ENCODE measurements at regions not wholly inside any gene's neighbourhood (a gene's known extent, or its start where the extent isn't known, plus 50 kb on each side); places are given as distances from the start of the nearest gene placed in this dataset.

DNA sequence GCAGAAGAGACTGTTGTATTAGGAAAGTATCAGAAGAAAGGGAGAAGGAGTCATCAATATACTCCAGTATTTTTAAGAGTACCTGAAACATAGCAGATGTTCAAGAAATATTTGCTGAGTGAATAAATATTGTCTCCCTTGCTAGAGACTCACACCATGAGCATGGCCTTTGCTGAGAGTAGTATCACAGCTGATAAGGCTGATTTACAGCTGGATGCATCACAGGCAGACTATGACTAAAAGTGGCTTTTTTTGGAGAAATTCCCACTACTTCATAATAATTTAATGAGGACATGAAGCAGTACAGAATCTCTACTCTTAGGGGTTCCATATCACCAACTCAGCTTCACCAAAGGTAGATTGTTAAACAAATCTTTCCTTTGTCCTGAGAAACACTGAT is 373.3 kb downstream of the RBM43 start:
- Histone ChIP-seq H3K27me3 (no peaks in the 10 kb centered on the region), H3K4me3 (no peak overlapping the region), H3K4me1 (no peaks in the 10 kb centered on the region), H3K27ac (no peak overlapping the region), H3K9me3 (no peaks in the 10 kb centered on the region), H3K36me3 (no peaks in the 10 kb centered on the region)
- no peak for ATAC-seq
- no peak for TF ChIP-seq POLR2AphosphoS5 (IDR thresholded peaks at IDR 0.05)
- TF ChIP-seq, protein P1, sequence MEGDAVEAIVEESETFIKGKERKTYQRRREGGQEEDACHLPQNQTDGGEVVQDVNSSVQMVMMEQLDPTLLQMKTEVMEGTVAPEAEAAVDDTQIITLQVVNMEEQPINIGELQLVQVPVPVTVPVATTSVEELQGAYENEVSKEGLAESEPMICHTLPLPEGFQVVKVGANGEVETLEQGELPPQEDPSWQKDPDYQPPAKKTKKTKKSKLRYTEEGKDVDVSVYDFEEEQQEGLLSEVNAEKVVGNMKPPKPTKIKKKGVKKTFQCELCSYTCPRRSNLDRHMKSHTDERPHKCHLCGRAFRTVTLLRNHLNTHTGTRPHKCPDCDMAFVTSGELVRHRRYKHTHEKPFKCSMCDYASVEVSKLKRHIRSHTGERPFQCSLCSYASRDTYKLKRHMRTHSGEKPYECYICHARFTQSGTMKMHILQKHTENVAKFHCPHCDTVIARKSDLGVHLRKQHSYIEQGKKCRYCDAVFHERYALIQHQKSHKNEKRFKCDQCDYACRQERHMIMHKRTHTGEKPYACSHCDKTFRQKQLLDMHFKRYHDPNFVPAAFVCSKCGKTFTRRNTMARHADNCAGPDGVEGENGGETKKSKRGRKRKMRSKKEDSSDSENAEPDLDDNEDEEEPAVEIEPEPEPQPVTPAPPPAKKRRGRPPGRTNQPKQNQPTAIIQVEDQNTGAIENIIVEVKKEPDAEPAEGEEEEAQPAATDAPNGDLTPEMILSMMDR (IDR thresholded peaks at IDR 0.05), result no peak
- TF ChIP-seq POLR2A (IDR thresholded peaks at IDR 0.05), result no peak
- TF ChIP-seq EP300 (IDR thresholded peaks at IDR 0.05), result no peak

GRCh38 chr2:150887926-150888325 is 373.7 kb downstream of the RBM43 start:
- no peaks in the 10 kb centered on the region for H3K4me1 ChIP-seq
- no peak overlapping the region for H3K4me3 ChIP-seq
- no peaks in the 10 kb centered on the region for H3K27me3 ChIP-seq
- ATAC-seq, result no peak
- no peak for TF ChIP-seq EP300 (IDR thresholded peaks at IDR 0.05)
- TF ChIP-seq, protein P1 (IDR thresholded peaks at IDR 0.05), result no peak
- no peak for TF ChIP-seq POLR2A (IDR thresholded peaks at IDR 0.05)
- TF ChIP-seq POLR2AphosphoS5 (IDR thresholded peaks at IDR 0.05), result no peak
- no peaks in the 10 kb centered on the region for H3K36me3 ChIP-seq
- H3K9me3 ChIP-seq, result no peaks in the 10 kb centered on the region
- H3K27ac ChIP-seq, result no peak overlapping the region
- 44 to 60% methylated on average over 3 of the region's 3 CpGs for WGBS, 2 donors (ENCODE audit: low coverage in 1 of 2)

GRCh38 chr2:150885774-150886386 is 375.8 kb downstream of the RBM43 start:
- ATAC-seq, result no peak
- Histone ChIP-seq H3K36me3 (no peaks in the 10 kb centered on the region), H3K4me1 (no peaks in the 10 kb centered on the region), H3K4me3 (no peak overlapping the region), H3K27me3 (no peaks in the 10 kb centered on the region), H3K27ac (no peak overlapping the region), H3K9me3 (no peaks in the 10 kb centered on the region)
- TF ChIP-seq POLR2AphosphoS5 (IDR thresholded peaks at IDR 0.05) (no peak), POLR2A (IDR thresholded peaks at IDR 0.05) (no peak), EP300 (IDR thresholded peaks at IDR 0.05) (no peak)
- TF ChIP-seq, protein P1 (IDR thresholded peaks at IDR 0.05), result no peak
- 70 to 100% methylated on average over 2 to 3 of the region's 3 CpGs for WGBS, 2 donors (ENCODE audit: low coverage in 1 of 2)

- Histone ChIP-seq H3K9me3 (no peaks in the 10 kb centered on the region), H3K36me3 (no peaks in the 10 kb centered on the region), H3K4me1 (no peaks in the 10 kb centered on the region), H3K27me3 (no peaks in the 10 kb centered on the region), H3K27ac (no peak overlapping the region), H3K4me3 (no peak overlapping the region)
- ATAC-seq, result no peak
- no peak for TF ChIP-seq EP300 (IDR thresholded peaks at IDR 0.05)
- TF ChIP-seq POLR2AphosphoS5 (IDR thresholded peaks at IDR 0.05), result no peak
- TF ChIP-seq, protein P1 (IDR thresholded peaks at IDR 0.05), result no peak
- TF ChIP-seq POLR2A (IDR thresholded peaks at IDR 0.05), result no peak
- 87 to 100% methylated on average over 1 of the region's 1 CpG for WGBS, 2 donors (ENCODE audit: low coverage in 1 of 2)
These were observed 376.4 kb downstream of the RBM43 start for GRCh38 chr2:150885236-150885635.

GRCh38 chr2:150883613-150883895 is 378.1 kb downstream of the RBM43 start:
- H3K36me3 ChIP-seq, result no peaks in the 10 kb centered on the region
- H3K9me3 ChIP-seq, result no peaks in the 10 kb centered on the region
- H3K4me1 ChIP-seq, result no peaks in the 10 kb centered on the region
- no peaks in the 10 kb centered on the region for H3K27me3 ChIP-seq
- ATAC-seq, result no peak
- no peak for TF ChIP-seq POLR2AphosphoS5 (IDR thresholded peaks at IDR 0.05)
- TF ChIP-seq, protein P1 (IDR thresholded peaks at IDR 0.05), result no peak
- TF ChIP-seq EP300 (IDR thresholded peaks at IDR 0.05), result no peak
- no peak for TF ChIP-seq POLR2A (IDR thresholded peaks at IDR 0.05)
- no peak overlapping the region for H3K4me3 ChIP-seq
- H3K27ac ChIP-seq, result no peak overlapping the region

All from gastroesophageal sphincter (tissue), 4 donors.